Putamen (tissue), 1 donor: ENCODE measurements at regions not wholly inside any gene's neighbourhood (a gene's known extent, or its start where the extent isn't known, plus 50 kb on each side); places are given as distances from the start of the nearest gene placed in this dataset.
A peak's percentile ranks its signal among the peaks of the same experiment; 100 is the strongest.
"Not testable (repeated sequence)": the region's sequence is repeated elsewhere in the genome, so short reads cannot be mapped to it uniquely, and the experiment has no call there.

Experiments
- DNase-seq: peaks from one replicate; pipeline ENCODE4 v3.0.0-alpha.2; 2016; ENCODE audit warnings: low spot score

GRCh38 chr2:106339609-106340008 is 128.6 kb downstream of the RGPD3 start:
- no peak for DNase-seq

GRCh38 chr2:106339132-106339531 is 129.1 kb downstream of the RGPD3 start:
- DNase-seq: no peak

GRCh38 chr2:106338043-106338442 is 130.2 kb downstream of the RGPD3 start:
- peak; percentile 14 for DNase-seq

- DNase-seq: no peak
Observed at GRCh38 chr2:106336737-106337136, 131.5 kb downstream of the RGPD3 start.

GRCh38 chr2:106336108-106336507 is 132.1 kb downstream of the RGPD3 start:
- DNase-seq: no peak

- no peak for DNase-seq
Observed at GRCh38 chr2:106334802-106335201, 133.4 kb downstream of the RGPD3 start.

GRCh38 chr2:106333253-106333873 is 134.8 kb downstream of the RGPD3 start:
- DNase-seq: not testable (repeated sequence)

- DNase-seq: no peak
Observed at GRCh38 chr2:106332054-106332453, 136.2 kb downstream of the RGPD3 start.

GRCh38 chr2:106330384-106331261 is 136.5 kb upstream of the UXS1 start:
- not testable (repeated sequence) for DNase-seq

GRCh38 chr2:106323337-106324013 is 129.4 kb upstream of the UXS1 start:
- no peak for DNase-seq

- DNase-seq: no peak
Observed at GRCh38 chr2:106322281-106322680, 128.2 kb upstream of the UXS1 start.

GRCh38 chr2:106320439-106320838 is 126.3 kb upstream of the UXS1 start:
- DNase-seq: not testable (repeated sequence)

- DNase-seq: no peak
Observed at GRCh38 chr2:106316915-106317314, 122.8 kb upstream of the UXS1 start.

- no peak for DNase-seq
Observed at GRCh38 chr2:106314444-106314843, 120.3 kb upstream of the UXS1 start.

- DNase-seq: no peak
Observed at GRCh38 chr2:106311041-106311370, 116.9 kb upstream of the UXS1 start.

- DNase-seq: no peak
Observed at GRCh38 chr2:106307860-106308259, 113.8 kb upstream of the UXS1 start.

- DNase-seq: no peak
Observed at GRCh38 chr2:106306387-106306786, 112.3 kb upstream of the UXS1 start.

- no peak for DNase-seq
Observed at GRCh38 chr2:106304612-106305184, 110.6 kb upstream of the UXS1 start.

- no peak for DNase-seq
Observed at GRCh38 chr2:106299696-106300095, 105.6 kb upstream of the UXS1 start.

GRCh38 chr2:106296182-106296815 is 102.2 kb upstream of the UXS1 start:
- DNase-seq: no peak

- no peak for DNase-seq
Observed at GRCh38 chr2:106294182-106294581, 100.1 kb upstream of the UXS1 start.

- no peak for DNase-seq
Observed at GRCh38 chr2:106293271-106293783, 99.2 kb upstream of the UXS1 start.
